WTC11 (cell line): ENCODE measurements at regions not wholly inside any gene's neighbourhood (a gene's known extent, or its start where the extent isn't known, plus 50 kb on each side); places are given as distances from the start of the nearest gene placed in this dataset.

Source experiments
- ATAC-seq: fragments of 200-7000 bp; cut with Tn5 transposase; 2 replicates; pipeline ENCODE4 v1.10.0; 2021; ENCODE audit warnings: mild to moderate bottlenecking, moderate library complexity
- CTCF ChIA-PET: fragments of 300-600 bp; sonication (Branson Sonifier 250); formaldehyde crosslinking; loops from one replicate; lab custom pipeline; 2021; ENCODE audit warnings: antibody characterized with exemption; lab: Charles Lee
- POLR2A ChIA-PET: fragments of 350-600 bp; sonication (Branson Sonifier 250); formaldehyde crosslinking; loops from one replicate; lab custom pipeline; 2021; ENCODE audit warnings: antibody characterized with exemption; lab: Charles Lee
- DNase-seq: peaks from one replicate; pipeline ENCODE4 v3.0.0; 2021; ENCODE audit warnings: low spot score
- H3K27ac Mint-ChIP-seq: 2 replicates; pipeline ENCODE4 v1.8.0; 2021; ENCODE audit warnings: mixed read lengths
- H3K27me3 Mint-ChIP-seq: 2 replicates; pipeline ENCODE4 v1.8.0; 2021; ENCODE audit warnings: low read depth, mild to moderate bottlenecking, moderate library complexity, mixed read lengths
- H3K36me3 Mint-ChIP-seq: 2 replicates; pipeline ENCODE4 v1.8.0; 2021; ENCODE audit warnings: mixed read lengths
- H3K4me1 Mint-ChIP-seq: 2 replicates; pipeline ENCODE4 v1.8.0; 2022; ENCODE audit warnings: mixed read lengths
- H3K4me3 Mint-ChIP-seq: 2 replicates; pipeline ENCODE4 v1.8.0; 2021; ENCODE audit warnings: mild to moderate bottlenecking, moderate library complexity, mixed read lengths
- H3K9me3 Mint-ChIP-seq: 2 replicates; pipeline ENCODE4 v1.8.0; 2021; ENCODE audit warnings: mixed read lengths
- CBFB ChIP-seq: sonication (generic); formaldehyde crosslinking; IDR thresholded peaks from 2 replicates; pipeline ENCODE4 v1.8.1; 2022; ENCODE audit warnings: mild to moderate bottlenecking, low read depth, missing genetic modification reagents
- CREB1 ChIP-seq: sonication (generic); formaldehyde crosslinking; IDR thresholded peaks from 2 replicates; pipeline ENCODE4 v1.8.0; 2023; ENCODE audit warnings: mild to moderate bottlenecking, missing genetic modification reagents
- CTCF ChIP-seq: fragments of 200-600 bp; IDR thresholded peaks from 2 replicates; pipeline ENCODE4 v1.8.0; 2022; ENCODE audit warnings: antibody characterized with exemption
- ELF4 ChIP-seq: sonication (generic); formaldehyde crosslinking; IDR thresholded peaks from 2 replicates; pipeline ENCODE4 v1.8.1; 2022; ENCODE audit warnings: low read depth, mild to moderate bottlenecking, moderate library complexity, missing genetic modification reagents
- FOXJ3 ChIP-seq: sonication (generic); formaldehyde crosslinking; IDR thresholded peaks from 2 replicates; pipeline ENCODE4 v1.9.0; 2021; ENCODE audit warnings: missing genetic modification reagents, mild to moderate bottlenecking, borderline replicate concordance
- FOXK1 ChIP-seq: sonication (generic); formaldehyde crosslinking; IDR thresholded peaks from 2 replicates; pipeline ENCODE4 v1.8.0; 2022; ENCODE audit warnings: mild to moderate bottlenecking, moderate library complexity, missing genetic modification reagents
- GRHL2 ChIP-seq: fragments of 250-450 bp; sonication (Bioruptor Pico); IDR thresholded peaks from 2 replicates; pipeline ENCODE4 v1.8.0; 2022; ENCODE audit warnings: mild to moderate bottlenecking, moderate library complexity; ENCODE audit not compliant: insufficient replicate concordance, severe bottlenecking
- HMGXB4 ChIP-seq: sonication (generic); formaldehyde crosslinking; IDR thresholded peaks from 2 replicates; pipeline ENCODE4 v1.8.1; 2023; ENCODE audit warnings: mild to moderate bottlenecking, moderate library complexity, missing genetic modification reagents
- IRF2 ChIP-seq: sonication (generic); formaldehyde crosslinking; IDR thresholded peaks from 2 replicates; pipeline ENCODE4 v1.8.0; 2022; ENCODE audit warnings: low read depth, missing genetic modification reagents, borderline replicate concordance
- JAZF1 ChIP-seq: fragments of 250-450 bp; sonication (Bioruptor Pico); IDR thresholded peaks from 2 replicates; pipeline ENCODE4 v1.9.0; 2021; ENCODE audit warnings: moderate library complexity, mild to moderate bottlenecking, inconsistent platforms
- KAT7 ChIP-seq: sonication (generic); formaldehyde crosslinking; IDR thresholded peaks from 2 replicates; pipeline ENCODE4 v1.8.1; 2023; ENCODE audit warnings: missing genetic modification reagents, mild to moderate bottlenecking, borderline replicate concordance
- MYBL2 ChIP-seq: sonication (generic); formaldehyde crosslinking; IDR thresholded peaks from 2 replicates; pipeline ENCODE4 v1.8.1; 2023; ENCODE audit warnings: mild to moderate bottlenecking, moderate library complexity, missing genetic modification reagents
- NFYB ChIP-seq: sonication (generic); formaldehyde crosslinking; conservative IDR thresholded peaks from 2 replicates; pipeline ENCODE4 v1.8.0; 2022; ENCODE audit warnings: low read depth, missing genetic modification reagents
- TCF7 ChIP-seq: sonication (generic); formaldehyde crosslinking; IDR thresholded peaks from 2 replicates; pipeline ENCODE4 v1.8.0; 2022; ENCODE audit warnings: mild to moderate bottlenecking, low read depth, missing genetic modification reagents, moderate library complexity
- ZNF138 ChIP-seq: sonication (generic); formaldehyde crosslinking; conservative IDR thresholded peaks from 2 replicates; pipeline ENCODE4 v1.8.1; 2022; ENCODE audit warnings: mild to moderate bottlenecking, moderate library complexity, missing genetic modification reagents
- ZNF219 ChIP-seq: sonication (generic); formaldehyde crosslinking; IDR thresholded peaks from 2 replicates; pipeline ENCODE4 v1.8.0; 2023; ENCODE audit warnings: missing genetic modification reagents, mild to moderate bottlenecking, borderline replicate concordance
- ZNF416 ChIP-seq: fragments of 250-450 bp; sonication (Bioruptor Pico); IDR thresholded peaks from 2 replicates; pipeline ENCODE4 v1.9.0; 2021; ENCODE audit warnings: mild to moderate bottlenecking, inconsistent platforms
- ZNF512 ChIP-seq: sonication (generic); formaldehyde crosslinking; IDR thresholded peaks from 2 replicates; pipeline ENCODE4 v1.8.1; 2022; ENCODE audit warnings: missing genetic modification reagents, borderline replicate concordance
- ZNF671 ChIP-seq: fragments of 250-450 bp; sonication (Bioruptor Pico); IDR thresholded peaks from 2 replicates; pipeline ENCODE4 v1.8.0; 2021; ENCODE audit warnings: mild to moderate bottlenecking
- TF ChIP-seq, protein P1 (sequence below): sonication (generic); formaldehyde crosslinking; IDR thresholded peaks from 2 replicates; pipeline ENCODE4 v1.8.0; 2022; ENCODE audit warnings: mild to moderate bottlenecking, missing genetic modification reagents
- TF ChIP-seq, protein P2 (sequence below): sonication (generic); formaldehyde crosslinking; IDR thresholded peaks from 2 replicates; pipeline ENCODE4 v1.8.1; 2022; ENCODE audit warnings: low read depth, mild to moderate bottlenecking, moderate library complexity, missing genetic modification reagents, borderline replicate concordance

- TF ChIP-seq, protein P1, sequence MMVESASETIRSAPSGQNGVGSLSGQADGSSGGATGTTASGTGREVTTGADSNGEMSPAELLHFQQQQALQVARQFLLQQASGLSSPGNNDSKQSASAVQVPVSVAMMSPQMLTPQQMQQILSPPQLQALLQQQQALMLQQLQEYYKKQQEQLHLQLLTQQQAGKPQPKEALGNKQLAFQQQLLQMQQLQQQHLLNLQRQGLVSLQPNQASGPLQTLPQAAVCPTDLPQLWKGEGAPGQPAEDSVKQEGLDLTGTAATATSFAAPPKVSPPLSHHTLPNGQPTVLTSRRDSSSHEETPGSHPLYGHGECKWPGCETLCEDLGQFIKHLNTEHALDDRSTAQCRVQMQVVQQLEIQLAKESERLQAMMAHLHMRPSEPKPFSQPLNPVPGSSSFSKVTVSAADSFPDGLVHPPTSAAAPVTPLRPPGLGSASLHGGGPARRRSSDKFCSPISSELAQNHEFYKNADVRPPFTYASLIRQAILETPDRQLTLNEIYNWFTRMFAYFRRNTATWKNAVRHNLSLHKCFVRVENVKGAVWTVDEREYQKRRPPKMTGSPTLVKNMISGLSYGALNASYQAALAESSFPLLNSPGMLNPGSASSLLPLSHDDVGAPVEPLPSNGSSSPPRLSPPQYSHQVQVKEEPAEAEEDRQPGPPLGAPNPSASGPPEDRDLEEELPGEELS (CRISPR knock-in tag): no peak
- TF ChIP-seq HMGXB4 (CRISPR knock-in tag) (no peak), TCF7 (CRISPR knock-in tag) (no peak), CREB1 (no peak)
- TF ChIP-seq, protein P2, sequence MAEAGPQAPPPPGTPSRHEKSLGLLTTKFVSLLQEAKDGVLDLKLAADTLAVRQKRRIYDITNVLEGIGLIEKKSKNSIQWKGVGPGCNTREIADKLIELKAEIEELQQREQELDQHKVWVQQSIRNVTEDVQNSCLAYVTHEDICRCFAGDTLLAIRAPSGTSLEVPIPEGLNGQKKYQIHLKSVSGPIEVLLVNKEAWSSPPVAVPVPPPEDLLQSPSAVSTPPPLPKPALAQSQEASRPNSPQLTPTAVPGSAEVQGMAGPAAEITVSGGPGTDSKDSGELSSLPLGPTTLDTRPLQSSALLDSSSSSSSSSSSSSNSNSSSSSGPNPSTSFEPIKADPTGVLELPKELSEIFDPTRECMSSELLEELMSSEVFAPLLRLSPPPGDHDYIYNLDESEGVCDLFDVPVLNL (CRISPR knock-in tag): no peak
Measured at GRCh38 chrX:46072791-46073190, 472.4 kb downstream of the ZNF674 start (continued).

GRCh38 chrX:46072372-46072771 is 472.8 kb downstream of the ZNF674 start:
- Mint-ChIP-seq H3K9me3 (peaks cover 13% of the 10 kb centered on the region), H3K4me3 (no peak overlapping the region), H3K27me3 (no peaks in the 10 kb centered on the region), H3K27ac (no peak overlapping the region), H3K4me1 (no peaks in the 10 kb centered on the region), H3K36me3 (no peaks in the 10 kb centered on the region)
- ChIA-PET CTCF (no interaction called here), POLR2A (no interaction called here)
- ATAC-seq (no peak), DNase-seq (no peak)
- TF ChIP-seq FOXJ3 (CRISPR knock-in tag): no peak
- no peak for TF ChIP-seq ZNF219 (CRISPR knock-in tag)
- no peak for TF ChIP-seq FOXK1
- TF ChIP-seq ZNF138: no peak
- TF ChIP-seq ZNF671 (CRISPR knock-in tag): no peak
- no peak for TF ChIP-seq JAZF1
- TF ChIP-seq IRF2: no peak
- TF ChIP-seq GRHL2 (CRISPR knock-in tag): no peak
- no peak for TF ChIP-seq NFYB (CRISPR knock-in tag)
- no peak for TF ChIP-seq ELF4 (CRISPR knock-in tag)
- no peak for TF ChIP-seq CTCF
- no peak for TF ChIP-seq ZNF512 (CRISPR knock-in tag)
- TF ChIP-seq TCF7 (CRISPR knock-in tag): no peak
- no peak for TF ChIP-seq MYBL2
- TF ChIP-seq CBFB: no peak
- TF ChIP-seq ZNF416 (CRISPR knock-in tag): no peak
- no peak for TF ChIP-seq KAT7
